GM23338 (cell line): ENCODE measurements at regions not wholly inside any gene's neighbourhood (a gene's known extent, or its start where the extent isn't known, plus 50 kb on each side); places are given as distances from the start of the nearest gene placed in this dataset.

ENCODE experiments used
- ATAC-seq: fragments of 200-7000 bp; cut with Tn5 transposase; 3 replicates; pipeline ENCODE4 v1.9.1; 2020
- DNase-seq: peaks from one replicate; pipeline ENCODE4 v3.0.0-alpha.2; 2015; ENCODE audit warnings: low spot score
- H2AFZ ChIP-seq: fragments of 200-600 bp; sonication (generic); 2 replicates; pipeline ENCODE4 v1.8.0; 2016; ENCODE audit warnings: antibody characterized with exemption, mild to moderate bottlenecking, moderate library complexity
- H3F3A ChIP-seq: fragments of 200-600 bp; sonication (generic); replicated peaks from 2 replicates; pipeline ENCODE4 v1.8.0; 2017; ENCODE audit warnings: antibody characterized with exemption, mixed run types, low read depth
- H3K27ac ChIP-seq: fragments of 200-600 bp; sonication (generic); 2 replicates; pipeline ENCODE4 v1.6.1; 2016; ENCODE audit warnings: low read depth
- H3K27me3 ChIP-seq: fragments of 200-600 bp; sonication (generic); 2 replicates; pipeline ENCODE4 v1.8.0; 2016; ENCODE audit warnings: mild to moderate bottlenecking, mixed run types, moderate library complexity; ENCODE audit not compliant: insufficient read depth
- H3K36me3 ChIP-seq: fragments of 200-600 bp; sonication (generic); 2 replicates; pipeline ENCODE4 v1.8.0; 2016; ENCODE audit warnings: mild to moderate bottlenecking; ENCODE audit not compliant: insufficient read depth
- H3K4me1 ChIP-seq: fragments of 200-600 bp; sonication (generic); 2 replicates; pipeline ENCODE4 v1.8.0; 2016; ENCODE audit warnings: mild to moderate bottlenecking, moderate library complexity; ENCODE audit not compliant: insufficient read depth
- H3K4me2 ChIP-seq: fragments of 200-600 bp; sonication (generic); 2 replicates; pipeline ENCODE4 v1.7.1; 2017; ENCODE audit warnings: mixed run types
- H3K4me3 ChIP-seq: fragments of 200-600 bp; sonication (generic); 2 replicates; pipeline ENCODE4 v1.6.1; 2016; ENCODE audit warnings: mixed run types
- H3K79me2 ChIP-seq: fragments of 200-600 bp; sonication (generic); replicated peaks from 2 replicates; pipeline ENCODE4 v1.8.0; 2017; ENCODE audit warnings: mild to moderate bottlenecking; ENCODE audit not compliant: insufficient read depth
- H3K9me2 ChIP-seq: fragments of 200-600 bp; sonication (generic); 2 replicates; pipeline ENCODE4 v1.8.0; 2017; ENCODE audit not compliant: insufficient read depth
- H4K20me1 ChIP-seq: fragments of 200-600 bp; sonication (generic); replicated peaks from 2 replicates; pipeline ENCODE4 v1.8.0; 2017; ENCODE audit warnings: mild to moderate bottlenecking; ENCODE audit not compliant: insufficient read depth
- H3K27ac Mint-ChIP-seq: 2 replicates; pipeline ENCODE4 v1.8.0; 2020; ENCODE audit warnings: inconsistent platforms, mild to moderate bottlenecking, moderate library complexity, mixed read lengths
- H3K27me3 Mint-ChIP-seq: 3 replicates; pipeline ENCODE4 v1.8.0; 2022; ENCODE audit warnings: low read depth, mild to moderate bottlenecking, moderate library complexity, mixed read lengths, inconsistent platforms; ENCODE audit not compliant: insufficient read depth, poor library complexity
- H3K36me3 Mint-ChIP-seq: 3 replicates; pipeline ENCODE4 v1.8.0; 2021; ENCODE audit warnings: low read depth, mild to moderate bottlenecking, inconsistent platforms, moderate library complexity, mixed read lengths
- H3K4me1 Mint-ChIP-seq: 3 replicates; pipeline ENCODE4 v1.8.0; 2020; ENCODE audit warnings: mild to moderate bottlenecking, inconsistent platforms, mixed read lengths
- H3K4me3 Mint-ChIP-seq: 3 replicates; pipeline ENCODE4 v1.8.0; 2021; ENCODE audit warnings: moderate library complexity, mild to moderate bottlenecking, inconsistent platforms, mixed read lengths
- H3K9me3 Mint-ChIP-seq: 3 replicates; pipeline ENCODE4 v1.8.0; 2020; ENCODE audit warnings: moderate library complexity, mild to moderate bottlenecking, inconsistent platforms, mixed read lengths
- JUNB ChIP-seq: IDR thresholded peaks from one replicate; pipeline ENCODE4 v1.6.1; 2016; ENCODE audit warnings: antibody characterized with exemption; ENCODE audit not compliant: unreplicated experiment
- ZNF331 ChIP-seq: fragments of 250-450 bp; sonication (Bioruptor Pico); IDR thresholded peaks from 2 replicates; pipeline ENCODE4 v1.5.0; 2020; ENCODE audit warnings: low read depth, mild to moderate bottlenecking, moderate library complexity
- TF ChIP-seq, protein P1 (sequence below): fragments of 250-450 bp; sonication (Bioruptor Pico); IDR thresholded peaks from 2 replicates; pipeline ENCODE4 v1.5.0; 2020; ENCODE audit warnings: mild to moderate bottlenecking, moderate library complexity

DNA sequence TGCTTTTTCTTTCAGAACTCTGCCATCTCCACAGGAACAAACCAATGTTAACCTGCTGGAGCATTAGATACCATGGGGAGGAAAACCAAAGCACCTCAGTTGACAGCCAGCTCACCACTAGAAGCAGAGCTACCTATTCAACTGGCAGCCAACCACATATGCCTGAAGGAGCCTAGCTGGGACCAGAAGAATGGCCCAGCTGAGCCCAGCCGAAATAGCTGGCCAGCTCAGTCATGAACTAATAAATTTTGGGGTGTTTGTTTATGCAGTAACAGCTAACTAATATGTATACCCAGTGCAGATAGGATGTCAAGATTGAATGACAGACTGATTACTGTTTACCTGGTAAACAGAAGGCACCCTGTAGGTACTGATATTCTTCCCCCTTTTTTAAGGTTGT lies 1117.5 kb downstream of the TBL1XR1 start:
- H3K27ac Mint-ChIP-seq, result no peak overlapping the region
- Histone ChIP-seq H3K4me2 (no peak overlapping the region), H3K36me3 (no peaks in the 10 kb centered on the region), H3K27ac (no peak overlapping the region), H3F3A (no peaks in the 10 kb centered on the region), H4K20me1 (no peaks in the 10 kb centered on the region), H2AFZ (no peak overlapping the region), H3K9me2 (no peaks in the 10 kb centered on the region), H3K27me3 (no peaks in the 10 kb centered on the region), H3K79me2 (no peaks in the 10 kb centered on the region), H3K4me1 (no peaks in the 10 kb centered on the region), H3K4me3 (no peak overlapping the region)
- no peak overlapping the region for H3K4me3 Mint-ChIP-seq
- ATAC-seq (no peak), DNase-seq (no peak)
- TF ChIP-seq JUNB, result no peak
- TF ChIP-seq ZNF331 (CRISPR knock-in tag), result peak; percentile 67
- no peaks in the 10 kb centered on the region for H3K36me3 Mint-ChIP-seq
- H3K4me1 Mint-ChIP-seq, result no peaks in the 10 kb centered on the region; the same call in 2 of the 3 replicates
- H3K9me3 Mint-ChIP-seq, result no peaks in the 10 kb centered on the region; the same call in 2 of the 3 replicates
- H3K27me3 Mint-ChIP-seq, result no peaks in the 10 kb centered on the region

DNA sequence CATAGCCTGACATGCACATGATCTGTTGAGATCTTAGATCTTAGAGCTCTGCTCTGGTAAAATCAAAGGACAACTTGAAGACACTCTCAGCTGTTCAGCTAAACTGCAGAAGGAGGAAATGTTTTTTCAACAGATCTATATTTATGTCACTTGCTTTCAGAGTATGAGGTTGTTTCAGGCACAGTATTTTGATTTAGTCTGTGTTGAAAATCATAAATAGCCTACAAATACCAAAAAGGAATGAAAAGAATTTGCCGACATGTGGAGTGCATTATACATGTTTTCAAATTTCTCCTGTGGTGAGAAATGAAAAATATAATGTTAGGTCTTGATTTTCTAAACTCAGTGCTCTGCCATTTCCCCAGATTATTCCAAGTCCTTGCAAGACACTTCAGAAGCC lies 1118.4 kb downstream of the TBL1XR1 start:
- Histone ChIP-seq H3K27ac (no peak overlapping the region), H3K9me2 (no peaks in the 10 kb centered on the region), H4K20me1 (no peaks in the 10 kb centered on the region), H2AFZ (no peak overlapping the region), H3K4me2 (no peak overlapping the region), H3K4me3 (no peak overlapping the region), H3K36me3 (no peaks in the 10 kb centered on the region), H3K79me2 (no peaks in the 10 kb centered on the region), H3K4me1 (no peaks in the 10 kb centered on the region), H3K27me3 (no peaks in the 10 kb centered on the region), H3F3A (no peaks in the 10 kb centered on the region)
- Mint-ChIP-seq H3K27ac (no peak overlapping the region), H3K27me3 (no peaks in the 10 kb centered on the region), H3K4me1 (no peaks in the 10 kb centered on the region; the same call in 2 of the 3 replicates), H3K4me3 (no peak overlapping the region), H3K9me3 (no peaks in the 10 kb centered on the region; the same call in 2 of the 3 replicates), H3K36me3 (no peaks in the 10 kb centered on the region)
- ATAC-seq (no peak), DNase-seq (no peak)
- TF ChIP-seq, protein P1, sequence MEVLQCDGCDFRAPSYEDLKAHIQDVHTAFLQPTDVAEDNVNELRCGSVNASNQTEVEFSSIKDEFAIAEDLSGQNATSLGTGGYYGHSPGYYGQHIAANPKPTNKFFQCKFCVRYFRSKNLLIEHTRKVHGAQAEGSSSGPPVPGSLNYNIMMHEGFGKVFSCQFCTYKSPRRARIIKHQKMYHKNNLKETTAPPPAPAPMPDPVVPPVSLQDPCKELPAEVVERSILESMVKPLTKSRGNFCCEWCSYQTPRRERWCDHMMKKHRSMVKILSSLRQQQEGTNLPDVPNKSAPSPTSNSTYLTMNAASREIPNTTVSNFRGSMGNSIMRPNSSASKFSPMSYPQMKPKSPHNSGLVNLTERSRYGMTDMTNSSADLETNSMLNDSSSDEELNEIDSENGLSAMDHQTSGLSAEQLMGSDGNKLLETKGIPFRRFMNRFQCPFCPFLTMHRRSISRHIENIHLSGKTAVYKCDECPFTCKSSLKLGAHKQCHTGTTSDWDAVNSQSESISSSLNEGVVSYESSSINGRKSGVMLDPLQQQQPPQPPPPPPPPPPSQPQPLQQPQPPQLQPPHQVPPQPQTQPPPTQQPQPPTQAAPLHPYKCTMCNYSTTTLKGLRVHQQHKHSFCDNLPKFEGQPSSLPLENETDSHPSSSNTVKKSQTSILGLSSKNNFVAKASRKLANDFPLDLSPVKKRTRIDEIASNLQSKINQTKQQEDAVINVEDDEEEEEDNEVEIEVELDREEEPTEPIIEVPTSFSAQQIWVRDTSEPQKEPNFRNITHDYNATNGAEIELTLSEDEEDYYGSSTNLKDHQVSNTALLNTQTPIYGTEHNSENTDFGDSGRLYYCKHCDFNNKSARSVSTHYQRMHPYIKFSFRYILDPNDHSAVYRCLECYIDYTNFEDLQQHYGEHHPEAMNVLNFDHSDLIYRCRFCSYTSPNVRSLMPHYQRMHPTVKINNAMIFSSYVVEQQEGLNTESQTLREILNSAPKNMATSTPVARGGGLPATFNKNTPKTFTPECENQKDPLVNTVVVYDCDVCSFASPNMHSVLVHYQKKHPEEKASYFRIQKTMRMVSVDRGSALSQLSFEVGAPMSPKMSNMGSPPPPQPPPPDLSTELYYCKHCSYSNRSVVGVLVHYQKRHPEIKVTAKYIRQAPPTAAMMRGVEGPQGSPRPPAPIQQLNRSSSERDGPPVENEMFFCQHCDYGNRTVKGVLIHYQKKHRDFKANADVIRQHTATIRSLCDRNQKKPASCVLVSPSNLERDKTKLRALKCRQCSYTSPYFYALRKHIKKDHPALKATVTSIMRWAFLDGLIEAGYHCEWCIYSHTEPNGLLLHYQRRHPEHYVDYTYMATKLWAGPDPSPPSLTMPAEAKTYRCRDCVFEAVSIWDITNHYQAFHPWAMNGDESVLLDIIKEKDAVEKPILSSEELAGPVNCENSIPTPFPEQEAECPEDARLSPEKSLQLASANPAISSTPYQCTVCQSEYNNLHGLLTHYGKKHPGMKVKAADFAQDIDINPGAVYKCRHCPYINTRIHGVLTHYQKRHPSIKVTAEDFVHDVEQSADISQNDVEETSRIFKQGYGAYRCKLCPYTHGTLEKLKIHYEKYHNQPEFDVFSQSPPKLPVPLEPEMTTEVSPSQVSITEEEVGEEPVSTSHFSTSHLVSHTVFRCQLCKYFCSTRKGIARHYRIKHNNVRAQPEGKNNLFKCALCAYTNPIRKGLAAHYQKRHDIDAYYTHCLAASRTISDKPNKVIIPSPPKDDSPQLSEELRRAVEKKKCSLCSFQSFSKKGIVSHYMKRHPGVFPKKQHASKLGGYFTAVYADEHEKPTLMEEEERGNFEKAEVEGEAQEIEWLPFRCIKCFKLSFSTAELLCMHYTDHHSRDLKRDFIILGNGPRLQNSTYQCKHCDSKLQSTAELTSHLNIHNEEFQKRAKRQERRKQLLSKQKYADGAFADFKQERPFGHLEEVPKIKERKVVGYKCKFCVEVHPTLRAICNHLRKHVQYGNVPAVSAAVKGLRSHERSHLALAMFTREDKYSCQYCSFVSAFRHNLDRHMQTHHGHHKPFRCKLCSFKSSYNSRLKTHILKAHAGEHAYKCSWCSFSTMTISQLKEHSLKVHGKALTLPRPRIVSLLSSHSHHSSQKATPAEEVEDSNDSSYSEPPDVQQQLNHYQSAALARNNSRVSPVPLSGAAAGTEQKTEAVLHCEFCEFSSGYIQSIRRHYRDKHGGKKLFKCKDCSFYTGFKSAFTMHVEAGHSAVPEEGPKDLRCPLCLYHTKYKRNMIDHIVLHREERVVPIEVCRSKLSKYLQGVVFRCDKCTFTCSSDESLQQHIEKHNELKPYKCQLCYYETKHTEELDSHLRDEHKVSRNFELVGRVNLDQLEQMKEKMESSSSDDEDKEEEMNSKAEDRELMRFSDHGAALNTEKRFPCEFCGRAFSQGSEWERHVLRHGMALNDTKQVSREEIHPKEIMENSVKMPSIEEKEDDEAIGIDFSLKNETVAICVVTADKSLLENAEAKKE (CRISPR knock-in tag), result no peak
